Testis (tissue), 2 donors: ENCODE measurements at regions not wholly inside any gene's neighbourhood (a gene's known extent, or its start where the extent isn't known, plus 50 kb on each side); places are given as distances from the start of the nearest gene placed in this dataset.

Experiments
- POLR2A ChIP-seq: fragments of 450-650 bp; IDR thresholded peaks from one replicate; pipeline ENCODE4 v1.6.1; 2017; ENCODE audit warnings: antibody characterized with exemption, mild to moderate bottlenecking, moderate library complexity
- TF ChIP-seq, protein P1 (sequence below), 3 experiments: fragments of 450-650 bp in 2 of 3; fragments of 200-600 bp in 1 of 3; sonication (generic) in 1 of 3; IDR thresholded peaks; one replicate each; pipeline ENCODE4 v1.5.1; 2016 to 2019; ENCODE audit warnings: antibody characterized with exemption in 3 of 3, mild to moderate bottlenecking in 2 of 3, moderate library complexity in 1 of 3

DNA sequence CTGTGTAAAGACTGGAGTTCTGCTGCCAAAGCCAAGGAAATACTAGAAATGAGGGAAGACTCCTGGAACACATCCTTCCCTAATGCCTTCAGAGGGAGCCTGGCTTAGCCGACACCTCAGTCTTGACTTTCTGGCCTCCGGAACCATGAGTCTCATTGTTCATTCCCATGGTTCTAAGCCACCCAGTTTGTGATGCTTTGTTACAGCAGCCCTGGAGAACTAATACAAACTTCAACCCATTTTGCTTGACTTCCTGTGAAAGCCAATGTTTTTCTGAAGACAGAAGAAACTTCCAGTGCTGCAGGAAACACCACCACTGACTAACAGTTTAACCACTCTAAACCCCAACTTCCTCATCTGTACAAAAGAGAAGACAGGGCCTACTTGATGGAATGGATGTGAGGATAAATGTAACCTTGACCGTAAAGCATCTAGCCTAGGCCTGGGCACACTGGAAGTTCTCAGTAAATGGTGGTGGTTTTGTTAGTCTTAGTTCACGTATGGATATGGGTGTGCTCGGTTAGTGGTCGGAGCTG lies 85.9 kb upstream of the RFX8 start:
- TF ChIP-seq, protein P1, sequence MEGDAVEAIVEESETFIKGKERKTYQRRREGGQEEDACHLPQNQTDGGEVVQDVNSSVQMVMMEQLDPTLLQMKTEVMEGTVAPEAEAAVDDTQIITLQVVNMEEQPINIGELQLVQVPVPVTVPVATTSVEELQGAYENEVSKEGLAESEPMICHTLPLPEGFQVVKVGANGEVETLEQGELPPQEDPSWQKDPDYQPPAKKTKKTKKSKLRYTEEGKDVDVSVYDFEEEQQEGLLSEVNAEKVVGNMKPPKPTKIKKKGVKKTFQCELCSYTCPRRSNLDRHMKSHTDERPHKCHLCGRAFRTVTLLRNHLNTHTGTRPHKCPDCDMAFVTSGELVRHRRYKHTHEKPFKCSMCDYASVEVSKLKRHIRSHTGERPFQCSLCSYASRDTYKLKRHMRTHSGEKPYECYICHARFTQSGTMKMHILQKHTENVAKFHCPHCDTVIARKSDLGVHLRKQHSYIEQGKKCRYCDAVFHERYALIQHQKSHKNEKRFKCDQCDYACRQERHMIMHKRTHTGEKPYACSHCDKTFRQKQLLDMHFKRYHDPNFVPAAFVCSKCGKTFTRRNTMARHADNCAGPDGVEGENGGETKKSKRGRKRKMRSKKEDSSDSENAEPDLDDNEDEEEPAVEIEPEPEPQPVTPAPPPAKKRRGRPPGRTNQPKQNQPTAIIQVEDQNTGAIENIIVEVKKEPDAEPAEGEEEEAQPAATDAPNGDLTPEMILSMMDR (IDR thresholded peaks at IDR 0.05) = no peak
- TF ChIP-seq POLR2A = no peak
